ENCODE measurements at regions not wholly inside any gene's neighbourhood (a gene's known extent, or its start where the extent isn't known, plus 50 kb on each side); places are given as distances from the start of the nearest gene placed in this dataset.

DNA sequence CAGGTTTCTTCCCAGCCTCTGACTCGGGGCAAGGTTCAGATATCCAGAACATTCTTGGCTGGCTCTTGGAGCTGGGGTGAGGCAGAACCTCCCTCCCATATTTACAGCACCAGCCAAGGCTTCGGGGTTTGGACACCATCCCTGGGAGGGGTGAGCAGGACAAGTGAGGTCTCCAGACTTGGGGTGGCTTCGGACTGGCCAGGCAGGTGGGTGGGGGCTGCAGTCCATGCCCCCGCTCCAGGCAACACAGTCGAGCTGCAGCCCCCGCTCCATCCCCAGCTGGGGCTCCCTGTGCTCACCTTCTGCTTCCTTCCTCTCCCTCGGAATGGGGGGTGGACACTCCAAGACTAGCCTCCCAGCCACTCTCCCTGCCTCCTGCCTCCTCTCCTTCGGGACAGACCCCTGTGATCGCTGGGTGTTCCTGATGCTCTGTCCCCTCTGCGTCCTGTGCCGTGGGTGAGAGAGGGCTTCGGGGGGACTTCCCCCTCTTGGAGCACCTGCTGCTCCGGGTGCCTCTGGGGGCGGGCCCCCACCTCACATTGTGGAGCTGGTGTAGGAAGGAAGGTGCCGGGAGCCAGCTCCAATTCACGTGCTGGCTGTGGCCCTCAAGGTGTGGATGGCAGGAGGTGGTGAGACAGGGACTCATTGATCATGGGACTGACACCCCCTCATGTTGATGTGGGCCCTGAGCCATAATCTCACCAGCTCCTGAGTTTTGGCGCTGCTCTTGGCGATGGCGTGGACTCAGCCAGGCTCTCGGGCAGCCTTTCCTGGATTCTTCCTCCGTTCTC is 189.2 kb downstream of the SEC14L1 start:
- TF ChIP-seq CTCF (IDR thresholded peaks at IDR 0.05) = no peak
- no peak for TF ChIP-seq POLR2A (IDR thresholded peaks at IDR 0.05)

Measured in vagina (tissue), 2 donors.